Gastrocnemius medialis (tissue), 4 donors: ENCODE measurements at regions not wholly inside any gene's neighbourhood (a gene's known extent, or its start where the extent isn't known, plus 50 kb on each side); places are given as distances from the start of the nearest gene placed in this dataset.

Experiments
- POLR2A ChIP-seq, 2 donors: fragments of 450-650 bp; IDR thresholded peaks; one replicate each; pipeline ENCODE4 v1.6.1; 2017; ENCODE audit warnings: antibody characterized with exemption in 2 of 2, mild to moderate bottlenecking in 2 of 2, moderate library complexity in 2 of 2
- TF ChIP-seq, protein P1 (sequence below), 5 experiments: fragments of 450-650 bp in 3 of 5; fragments of 200-600 bp in 2 of 5; sonication (generic) in 2 of 5; IDR thresholded peaks in 4 of 5; conservative IDR thresholded peaks in 1 of 5; 1 replicate in 4 of 5; 2 replicates in 1 of 5; pipeline ENCODE4 v1.5.1; 2016 to 2019; ENCODE audit warnings: antibody characterized with exemption in 5 of 5, mild to moderate bottlenecking in 3 of 5, moderate library complexity in 3 of 5

DNA sequence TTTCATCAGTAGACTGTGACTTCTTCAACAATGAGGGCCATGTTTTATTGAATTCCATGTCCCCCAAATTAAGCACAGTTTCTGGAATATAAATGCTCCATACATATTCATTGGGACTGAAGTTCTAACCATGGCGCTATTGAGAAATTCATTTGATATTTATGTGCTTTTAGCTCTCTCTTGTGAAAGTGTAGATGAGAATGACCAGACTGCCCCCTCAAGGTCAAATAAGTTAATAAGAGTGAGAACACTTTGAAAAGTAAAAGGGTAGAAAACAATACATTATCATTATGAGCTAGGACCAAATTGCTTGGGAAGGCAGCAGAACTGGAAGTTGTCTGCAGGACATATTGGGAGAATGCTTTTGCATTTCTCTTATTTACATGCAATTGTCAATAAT lies 597.9 kb downstream of the EPM2A start:
- TF ChIP-seq, protein P1, sequence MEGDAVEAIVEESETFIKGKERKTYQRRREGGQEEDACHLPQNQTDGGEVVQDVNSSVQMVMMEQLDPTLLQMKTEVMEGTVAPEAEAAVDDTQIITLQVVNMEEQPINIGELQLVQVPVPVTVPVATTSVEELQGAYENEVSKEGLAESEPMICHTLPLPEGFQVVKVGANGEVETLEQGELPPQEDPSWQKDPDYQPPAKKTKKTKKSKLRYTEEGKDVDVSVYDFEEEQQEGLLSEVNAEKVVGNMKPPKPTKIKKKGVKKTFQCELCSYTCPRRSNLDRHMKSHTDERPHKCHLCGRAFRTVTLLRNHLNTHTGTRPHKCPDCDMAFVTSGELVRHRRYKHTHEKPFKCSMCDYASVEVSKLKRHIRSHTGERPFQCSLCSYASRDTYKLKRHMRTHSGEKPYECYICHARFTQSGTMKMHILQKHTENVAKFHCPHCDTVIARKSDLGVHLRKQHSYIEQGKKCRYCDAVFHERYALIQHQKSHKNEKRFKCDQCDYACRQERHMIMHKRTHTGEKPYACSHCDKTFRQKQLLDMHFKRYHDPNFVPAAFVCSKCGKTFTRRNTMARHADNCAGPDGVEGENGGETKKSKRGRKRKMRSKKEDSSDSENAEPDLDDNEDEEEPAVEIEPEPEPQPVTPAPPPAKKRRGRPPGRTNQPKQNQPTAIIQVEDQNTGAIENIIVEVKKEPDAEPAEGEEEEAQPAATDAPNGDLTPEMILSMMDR (IDR thresholded peaks at IDR 0.05 in 4 of 5, conservative IDR thresholded peaks at IDR 0.05 in 1 of 5): no peak
- TF ChIP-seq POLR2A (IDR thresholded peaks at IDR 0.05): no peak
